ENCODE measurements at regions not wholly inside any gene's neighbourhood (a gene's known extent, or its start where the extent isn't known, plus 50 kb on each side); places are given as distances from the start of the nearest gene placed in this dataset.

- ATAC-seq (replicated peaks in 1 of 4) (no peak), DNase-seq (no peak)
- H3K36me3 ChIP-seq (ENCODE audit: control insufficient read depth in 2 of 2, extremely low read depth in 1 of 2, insufficient read depth in 1 of 2, low read length in 1 of 2), result no peaks in the 10 kb centered on the region
- H3K36me3 Mint-ChIP-seq, result no peaks in the 10 kb centered on the region
- H3K27ac Mint-ChIP-seq, result no peak overlapping the region
- H3K27me3 Mint-ChIP-seq, result no peaks in the 10 kb centered on the region
- no peak overlapping the region for H3K4me3 ChIP-seq (ENCODE audit: control insufficient read depth in 1 of 2, extremely low read depth in 1 of 2, low read length in 1 of 2)
- ChIA-PET POLR2A (no interaction called here), CTCF (no interaction called here)
- no peak overlapping the region for H3K4me3 Mint-ChIP-seq
- peaks cover 4% of the 10 kb centered on the region for H3K9me3 ChIP-seq
- no CpG with 5 or more reads among the region's 1 CpG for WGBS (ENCODE audit: insufficient coverage)
- peaks cover 4 to 8% (median 5%) of the 10 kb centered on the region in 3 donors for H3K9me3 Mint-ChIP-seq
- no peaks in the 10 kb centered on the region for H3K27me3 ChIP-seq (replicated peaks in 1 of 2; ENCODE audit: control insufficient read depth in 2 of 2, extremely low read depth in 1 of 2, insufficient read depth in 2 of 2, low read length in 1 of 2)
- no peak overlapping the region for H3K27ac ChIP-seq (ENCODE audit: low read length)
- H3K4me1 ChIP-seq (ENCODE audit: control insufficient read depth in 1 of 2, extremely low read depth in 1 of 2, insufficient read depth in 2 of 2, low read length in 2 of 2), result no peaks in the 10 kb centered on the region
- no peaks in the 10 kb centered on the region for H3K4me1 Mint-ChIP-seq
Measured at GRCh38 chr1:105310063-105310462, 1560.4 kb downstream of the AMY1C start.

- POLR2A ChIA-PET, result no interaction called here
Measured at GRCh38 chr1:105317976-105318375, 1568.3 kb downstream of the AMY1C start.

GRCh38 chr1:105326886-105327285 lies 1577.2 kb downstream of the AMY1C start:
- Mint-ChIP-seq H3K9me3 (peaks cover 9 to 34% (median 16%) of the 10 kb centered on the region in 3 donors), H3K4me1 (no peaks in the 10 kb centered on the region), H3K27ac (no peak overlapping the region), H3K27me3 (no peaks in the 10 kb centered on the region), H3K36me3 (no peaks in the 10 kb centered on the region), H3K4me3 (no peak overlapping the region)
- Histone ChIP-seq H3K4me1 (ENCODE audit: control insufficient read depth in 1 of 2, extremely low read depth in 1 of 2, insufficient read depth in 2 of 2, low read length in 2 of 2) (no peaks in the 10 kb centered on the region), H3K27me3 (replicated peaks in 1 of 2; ENCODE audit: control insufficient read depth in 2 of 2, extremely low read depth in 1 of 2, insufficient read depth in 2 of 2, low read length in 1 of 2) (no peaks in the 10 kb centered on the region), H3K9me3 (no peaks in the 10 kb centered on the region), H3K36me3 (ENCODE audit: control insufficient read depth in 2 of 2, extremely low read depth in 1 of 2, insufficient read depth in 1 of 2, low read length in 1 of 2) (no peaks in the 10 kb centered on the region), H3K4me3 (ENCODE audit: control insufficient read depth in 1 of 2, extremely low read depth in 1 of 2, low read length in 1 of 2) (no peak overlapping the region), H3K27ac (ENCODE audit: low read length) (no peak overlapping the region)
- ChIA-PET CTCF (no interaction called here), POLR2A (no interaction called here)
- no CpG with 5 or more reads among the region's 1 CpG for WGBS (ENCODE audit: insufficient coverage)
- DNase-seq (no peak), ATAC-seq (replicated peaks in 1 of 4) (no peak)

More at GRCh38 chr1:105317976-105318375, 1568.3 kb downstream of the AMY1C start:
- Histone ChIP-seq H3K4me1 (ENCODE audit: control insufficient read depth in 1 of 2, extremely low read depth in 1 of 2, insufficient read depth in 2 of 2, low read length in 2 of 2) (no peaks in the 10 kb centered on the region), H3K27ac (ENCODE audit: low read length) (no peak overlapping the region), H3K4me3 (ENCODE audit: control insufficient read depth in 1 of 2, extremely low read depth in 1 of 2, low read length in 1 of 2) (no peak overlapping the region), H3K36me3 (ENCODE audit: control insufficient read depth in 2 of 2, extremely low read depth in 1 of 2, insufficient read depth in 1 of 2, low read length in 1 of 2) (no peaks in the 10 kb centered on the region), H3K27me3 (replicated peaks in 1 of 2; ENCODE audit: control insufficient read depth in 2 of 2, extremely low read depth in 1 of 2, insufficient read depth in 2 of 2, low read length in 1 of 2) (no peaks in the 10 kb centered on the region), H3K9me3 (peaks cover 3% of the 10 kb centered on the region)
- H3K4me1 Mint-ChIP-seq, result no peaks in the 10 kb centered on the region
- H3K36me3 Mint-ChIP-seq, result no peaks in the 10 kb centered on the region
- no CpG with 5 or more reads among the region's 3 CpGs for whole genome bisulfite sequencing (ENCODE audit: insufficient coverage)
- no peak for DNase-seq
- peaks cover 3 to 37% (median 15%) of the 10 kb centered on the region in 3 donors for H3K9me3 Mint-ChIP-seq
- H3K4me3 Mint-ChIP-seq, result no peak overlapping the region
- H3K27me3 Mint-ChIP-seq, result no peaks in the 10 kb centered on the region
- no peak overlapping the region for H3K27ac Mint-ChIP-seq
- ATAC-seq (replicated peaks in 1 of 4), result no peak
- CTCF ChIA-PET, result no interaction called here

GRCh38 chr1:105337420-105337819 lies 1587.7 kb downstream of the AMY1C start:
- Histone ChIP-seq H3K4me3 (ENCODE audit: control insufficient read depth in 1 of 2, extremely low read depth in 1 of 2, low read length in 1 of 2) (no peak overlapping the region), H3K4me1 (ENCODE audit: control insufficient read depth in 1 of 2, extremely low read depth in 1 of 2, insufficient read depth in 2 of 2, low read length in 2 of 2) (no peaks in the 10 kb centered on the region), H3K36me3 (ENCODE audit: control insufficient read depth in 2 of 2, extremely low read depth in 1 of 2, insufficient read depth in 1 of 2, low read length in 1 of 2) (no peaks in the 10 kb centered on the region), H3K9me3 (peaks cover 2% of the 10 kb centered on the region), H3K27ac (ENCODE audit: low read length) (no peak overlapping the region), H3K27me3 (replicated peaks in 1 of 2; ENCODE audit: control insufficient read depth in 2 of 2, extremely low read depth in 1 of 2, insufficient read depth in 2 of 2, low read length in 1 of 2) (no peaks in the 10 kb centered on the region)
- H3K27ac Mint-ChIP-seq, result no peak overlapping the region
- H3K36me3 Mint-ChIP-seq, result no peaks in the 10 kb centered on the region
- ChIA-PET POLR2A (no interaction called here), CTCF (no interaction called here)
- DNase-seq (no peak), ATAC-seq (replicated peaks in 1 of 4) (no peak)
- no peak overlapping the region for H3K4me3 Mint-ChIP-seq
- no peaks in the 10 kb centered on the region for H3K27me3 Mint-ChIP-seq
- H3K4me1 Mint-ChIP-seq, result no peaks in the 10 kb centered on the region
- peaks cover 8 to 14% (median 9%) of the 10 kb centered on the region in 3 donors for H3K9me3 Mint-ChIP-seq

- H3K4me3 Mint-ChIP-seq, result no peak overlapping the region
- H3K27me3 ChIP-seq (replicated peaks in 1 of 2; ENCODE audit: control insufficient read depth in 2 of 2, extremely low read depth in 1 of 2, insufficient read depth in 2 of 2, low read length in 1 of 2), result no peaks in the 10 kb centered on the region
- ATAC-seq (replicated peaks in 1 of 4) (no peak), DNase-seq (no peak)
- H3K36me3 ChIP-seq (ENCODE audit: control insufficient read depth in 2 of 2, extremely low read depth in 1 of 2, insufficient read depth in 1 of 2, low read length in 1 of 2), result no peaks in the 10 kb centered on the region
- CTCF ChIA-PET, result no interaction called here
- H3K27me3 Mint-ChIP-seq, result no peaks in the 10 kb centered on the region
- no peak overlapping the region for H3K27ac ChIP-seq (ENCODE audit: low read length)
- POLR2A ChIA-PET, result interaction anchor here in 1 of 2 donors (0.6 kb wide), 1 partner anchor 52 kb away, joined by 3 read pairs; no protein-coding TSS in a partner anchor
- no peaks in the 10 kb centered on the region for H3K36me3 Mint-ChIP-seq
- no peaks in the 10 kb centered on the region for H3K4me1 Mint-ChIP-seq
- peaks cover 11 to 22% (median 17%) of the 10 kb centered on the region in 3 donors for H3K9me3 Mint-ChIP-seq
- no peak overlapping the region for H3K4me3 ChIP-seq (ENCODE audit: control insufficient read depth in 1 of 2, extremely low read depth in 1 of 2, low read length in 1 of 2)
- H3K27ac Mint-ChIP-seq, result no peak overlapping the region
- no CpG with 5 or more reads among the region's 2 CpGs for WGBS (ENCODE audit: insufficient coverage)
- no peaks in the 10 kb centered on the region for H3K9me3 ChIP-seq
- no peaks in the 10 kb centered on the region for H3K4me1 ChIP-seq (ENCODE audit: control insufficient read depth in 1 of 2, extremely low read depth in 1 of 2, insufficient read depth in 2 of 2, low read length in 2 of 2)
Measured at GRCh38 chr1:105343317-105343716, 1593.6 kb downstream of the AMY1C start.

GRCh38 chr1:105359457-105359856 lies 1609.8 kb downstream of the AMY1C start:
- ATAC-seq (replicated peaks in 1 of 4) (no peak), DNase-seq (no peak)
- Histone ChIP-seq H3K9me3 (no peaks in the 10 kb centered on the region), H3K27ac (ENCODE audit: low read length) (no peak overlapping the region), H3K4me1 (ENCODE audit: control insufficient read depth in 1 of 2, extremely low read depth in 1 of 2, insufficient read depth in 2 of 2, low read length in 2 of 2) (no peaks in the 10 kb centered on the region), H3K4me3 (ENCODE audit: control insufficient read depth in 1 of 2, extremely low read depth in 1 of 2, low read length in 1 of 2) (no peak overlapping the region), H3K36me3 (ENCODE audit: control insufficient read depth in 2 of 2, extremely low read depth in 1 of 2, insufficient read depth in 1 of 2, low read length in 1 of 2) (no peaks in the 10 kb centered on the region), H3K27me3 (replicated peaks in 1 of 2; ENCODE audit: control insufficient read depth in 2 of 2, extremely low read depth in 1 of 2, insufficient read depth in 2 of 2, low read length in 1 of 2) (no peaks in the 10 kb centered on the region)
- CTCF ChIA-PET, result no interaction called here
- H3K4me3 Mint-ChIP-seq, result no peak overlapping the region
- peaks cover 6 to 17% (median 7%) of the 10 kb centered on the region in 3 donors for H3K9me3 Mint-ChIP-seq
- no peaks in the 10 kb centered on the region for H3K36me3 Mint-ChIP-seq
- H3K27ac Mint-ChIP-seq, result no peak overlapping the region
- no peaks in the 10 kb centered on the region for H3K4me1 Mint-ChIP-seq
- POLR2A ChIA-PET, result no interaction called here
- WGBS (ENCODE audit: insufficient coverage), result no CpG with 5 or more reads among the region's 1 CpG
- H3K27me3 Mint-ChIP-seq, result no peaks in the 10 kb centered on the region

- H3K27ac ChIP-seq (ENCODE audit: low read length), result no peak overlapping the region
- Mint-ChIP-seq H3K36me3 (no peaks in the 10 kb centered on the region), H3K27me3 (no peaks in the 10 kb centered on the region), H3K4me1 (no peaks in the 10 kb centered on the region), H3K4me3 (no peak overlapping the region), H3K9me3 (peaks cover 4 to 19% (median 7%) of the 10 kb centered on the region in 3 donors), H3K27ac (no peak overlapping the region)
- WGBS (ENCODE audit: insufficient coverage), result no CpG with 5 or more reads among the region's 1 CpG
- no peaks in the 10 kb centered on the region for H3K36me3 ChIP-seq (ENCODE audit: control insufficient read depth in 2 of 2, extremely low read depth in 1 of 2, insufficient read depth in 1 of 2, low read length in 1 of 2)
- ChIA-PET CTCF (no interaction called here), POLR2A (no interaction called here)
- DNase-seq (no peak), ATAC-seq (replicated peaks in 1 of 4) (no peak)
- H3K4me1 ChIP-seq (ENCODE audit: control insufficient read depth in 1 of 2, extremely low read depth in 1 of 2, insufficient read depth in 2 of 2, low read length in 2 of 2), result no peaks in the 10 kb centered on the region
- no peaks in the 10 kb centered on the region for H3K27me3 ChIP-seq (replicated peaks in 1 of 2; ENCODE audit: control insufficient read depth in 2 of 2, extremely low read depth in 1 of 2, insufficient read depth in 2 of 2, low read length in 1 of 2)
- H3K4me3 ChIP-seq (ENCODE audit: control insufficient read depth in 1 of 2, extremely low read depth in 1 of 2, low read length in 1 of 2), result no peak overlapping the region
- no peaks in the 10 kb centered on the region for H3K9me3 ChIP-seq
Measured at GRCh38 chr1:105362438-105362837, 1612.7 kb downstream of the AMY1C start.
